ENCODE measurements at regions not wholly inside any gene's neighbourhood (a gene's known extent, or its start where the extent isn't known, plus 50 kb on each side); places are given as distances from the start of the nearest gene placed in this dataset.

DNA sequence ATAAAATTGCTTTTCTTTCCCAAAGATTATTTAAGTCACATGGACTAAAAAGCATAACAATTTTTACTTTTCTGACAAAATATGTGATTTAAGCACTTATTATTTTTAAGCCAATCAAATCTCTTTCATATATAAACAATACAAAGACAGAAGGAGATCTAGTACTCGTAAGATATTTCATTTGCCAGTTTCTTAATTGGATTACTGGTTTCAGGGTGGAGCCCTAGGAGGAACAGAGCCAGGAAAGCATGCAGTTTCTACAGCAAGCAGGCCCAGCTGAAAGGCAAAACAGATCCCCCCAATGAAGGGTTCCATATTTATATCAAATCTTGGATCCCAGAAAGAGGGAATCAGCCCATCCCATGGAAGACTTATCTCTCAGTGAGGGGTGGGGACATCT is 177.0 kb downstream of the KIF18A start:
- Histone ChIP-seq H3K27me3 (ENCODE audit: insufficient read depth) (no peaks in the 10 kb centered on the region), H3K79me2 (replicated peaks; ENCODE audit: insufficient read depth) (no peaks in the 10 kb centered on the region), H3F3A (replicated peaks; ENCODE audit: low read depth) (no peaks in the 10 kb centered on the region), H3K36me3 (ENCODE audit: insufficient read depth) (no peaks in the 10 kb centered on the region), H3K4me2 (no peak overlapping the region), H3K4me1 (ENCODE audit: insufficient read depth) (peaks cover 4% of the 10 kb centered on the region; the same call in 1 of the 2 replicates), H3K9me2 (ENCODE audit: insufficient read depth) (0 out of 2 replicates have a peak, but pooled peaks cover 5% of the 10 kb centered on the region), H3K4me3 (no peak overlapping the region), H3K27ac (ENCODE audit: low read depth) (no peak overlapping the region), H2AFZ (no peak overlapping the region), H4K20me1 (replicated peaks; ENCODE audit: insufficient read depth) (no peaks in the 10 kb centered on the region)
- H3K36me3 Mint-ChIP-seq (ENCODE audit: low read depth), result no peaks in the 10 kb centered on the region
- ATAC-seq, result no peak
- peaks cover 3% of the 10 kb centered on the region; the same call in 2 of the 3 replicates for H3K4me1 Mint-ChIP-seq
- no peaks in the 10 kb centered on the region for H3K27me3 Mint-ChIP-seq (ENCODE audit: insufficient read depth, low read depth, poor library complexity)
- no peak overlapping the region for H3K4me3 Mint-ChIP-seq
- H3K9me3 Mint-ChIP-seq, result no peaks in the 10 kb centered on the region
- TF ChIP-seq EZH2 (IDR thresholded peaks at IDR 0.05; ENCODE audit: low read depth, unreplicated experiment), result no peak
- TF ChIP-seq, protein P1, sequence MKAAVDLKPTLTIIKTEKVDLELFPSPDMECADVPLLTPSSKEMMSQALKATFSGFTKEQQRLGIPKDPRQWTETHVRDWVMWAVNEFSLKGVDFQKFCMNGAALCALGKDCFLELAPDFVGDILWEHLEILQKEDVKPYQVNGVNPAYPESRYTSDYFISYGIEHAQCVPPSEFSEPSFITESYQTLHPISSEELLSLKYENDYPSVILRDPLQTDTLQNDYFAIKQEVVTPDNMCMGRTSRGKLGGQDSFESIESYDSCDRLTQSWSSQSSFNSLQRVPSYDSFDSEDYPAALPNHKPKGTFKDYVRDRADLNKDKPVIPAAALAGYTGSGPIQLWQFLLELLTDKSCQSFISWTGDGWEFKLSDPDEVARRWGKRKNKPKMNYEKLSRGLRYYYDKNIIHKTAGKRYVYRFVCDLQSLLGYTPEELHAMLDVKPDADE (IDR thresholded peaks at IDR 0.05), result no peak
- TF ChIP-seq NANOG (IDR thresholded peaks at IDR 0.05; ENCODE audit: borderline replicate concordance), result no peak
- no peak for TF ChIP-seq STAT1 (IDR thresholded peaks at IDR 0.05; ENCODE audit: unreplicated experiment)
- no peak for TF ChIP-seq JUNB (IDR thresholded peaks at IDR 0.05; ENCODE audit: unreplicated experiment)
- TF ChIP-seq EZH2phosphoT487 (IDR thresholded peaks at IDR 0.05; ENCODE audit: unreplicated experiment), result no peak
- TF ChIP-seq, protein P2, sequence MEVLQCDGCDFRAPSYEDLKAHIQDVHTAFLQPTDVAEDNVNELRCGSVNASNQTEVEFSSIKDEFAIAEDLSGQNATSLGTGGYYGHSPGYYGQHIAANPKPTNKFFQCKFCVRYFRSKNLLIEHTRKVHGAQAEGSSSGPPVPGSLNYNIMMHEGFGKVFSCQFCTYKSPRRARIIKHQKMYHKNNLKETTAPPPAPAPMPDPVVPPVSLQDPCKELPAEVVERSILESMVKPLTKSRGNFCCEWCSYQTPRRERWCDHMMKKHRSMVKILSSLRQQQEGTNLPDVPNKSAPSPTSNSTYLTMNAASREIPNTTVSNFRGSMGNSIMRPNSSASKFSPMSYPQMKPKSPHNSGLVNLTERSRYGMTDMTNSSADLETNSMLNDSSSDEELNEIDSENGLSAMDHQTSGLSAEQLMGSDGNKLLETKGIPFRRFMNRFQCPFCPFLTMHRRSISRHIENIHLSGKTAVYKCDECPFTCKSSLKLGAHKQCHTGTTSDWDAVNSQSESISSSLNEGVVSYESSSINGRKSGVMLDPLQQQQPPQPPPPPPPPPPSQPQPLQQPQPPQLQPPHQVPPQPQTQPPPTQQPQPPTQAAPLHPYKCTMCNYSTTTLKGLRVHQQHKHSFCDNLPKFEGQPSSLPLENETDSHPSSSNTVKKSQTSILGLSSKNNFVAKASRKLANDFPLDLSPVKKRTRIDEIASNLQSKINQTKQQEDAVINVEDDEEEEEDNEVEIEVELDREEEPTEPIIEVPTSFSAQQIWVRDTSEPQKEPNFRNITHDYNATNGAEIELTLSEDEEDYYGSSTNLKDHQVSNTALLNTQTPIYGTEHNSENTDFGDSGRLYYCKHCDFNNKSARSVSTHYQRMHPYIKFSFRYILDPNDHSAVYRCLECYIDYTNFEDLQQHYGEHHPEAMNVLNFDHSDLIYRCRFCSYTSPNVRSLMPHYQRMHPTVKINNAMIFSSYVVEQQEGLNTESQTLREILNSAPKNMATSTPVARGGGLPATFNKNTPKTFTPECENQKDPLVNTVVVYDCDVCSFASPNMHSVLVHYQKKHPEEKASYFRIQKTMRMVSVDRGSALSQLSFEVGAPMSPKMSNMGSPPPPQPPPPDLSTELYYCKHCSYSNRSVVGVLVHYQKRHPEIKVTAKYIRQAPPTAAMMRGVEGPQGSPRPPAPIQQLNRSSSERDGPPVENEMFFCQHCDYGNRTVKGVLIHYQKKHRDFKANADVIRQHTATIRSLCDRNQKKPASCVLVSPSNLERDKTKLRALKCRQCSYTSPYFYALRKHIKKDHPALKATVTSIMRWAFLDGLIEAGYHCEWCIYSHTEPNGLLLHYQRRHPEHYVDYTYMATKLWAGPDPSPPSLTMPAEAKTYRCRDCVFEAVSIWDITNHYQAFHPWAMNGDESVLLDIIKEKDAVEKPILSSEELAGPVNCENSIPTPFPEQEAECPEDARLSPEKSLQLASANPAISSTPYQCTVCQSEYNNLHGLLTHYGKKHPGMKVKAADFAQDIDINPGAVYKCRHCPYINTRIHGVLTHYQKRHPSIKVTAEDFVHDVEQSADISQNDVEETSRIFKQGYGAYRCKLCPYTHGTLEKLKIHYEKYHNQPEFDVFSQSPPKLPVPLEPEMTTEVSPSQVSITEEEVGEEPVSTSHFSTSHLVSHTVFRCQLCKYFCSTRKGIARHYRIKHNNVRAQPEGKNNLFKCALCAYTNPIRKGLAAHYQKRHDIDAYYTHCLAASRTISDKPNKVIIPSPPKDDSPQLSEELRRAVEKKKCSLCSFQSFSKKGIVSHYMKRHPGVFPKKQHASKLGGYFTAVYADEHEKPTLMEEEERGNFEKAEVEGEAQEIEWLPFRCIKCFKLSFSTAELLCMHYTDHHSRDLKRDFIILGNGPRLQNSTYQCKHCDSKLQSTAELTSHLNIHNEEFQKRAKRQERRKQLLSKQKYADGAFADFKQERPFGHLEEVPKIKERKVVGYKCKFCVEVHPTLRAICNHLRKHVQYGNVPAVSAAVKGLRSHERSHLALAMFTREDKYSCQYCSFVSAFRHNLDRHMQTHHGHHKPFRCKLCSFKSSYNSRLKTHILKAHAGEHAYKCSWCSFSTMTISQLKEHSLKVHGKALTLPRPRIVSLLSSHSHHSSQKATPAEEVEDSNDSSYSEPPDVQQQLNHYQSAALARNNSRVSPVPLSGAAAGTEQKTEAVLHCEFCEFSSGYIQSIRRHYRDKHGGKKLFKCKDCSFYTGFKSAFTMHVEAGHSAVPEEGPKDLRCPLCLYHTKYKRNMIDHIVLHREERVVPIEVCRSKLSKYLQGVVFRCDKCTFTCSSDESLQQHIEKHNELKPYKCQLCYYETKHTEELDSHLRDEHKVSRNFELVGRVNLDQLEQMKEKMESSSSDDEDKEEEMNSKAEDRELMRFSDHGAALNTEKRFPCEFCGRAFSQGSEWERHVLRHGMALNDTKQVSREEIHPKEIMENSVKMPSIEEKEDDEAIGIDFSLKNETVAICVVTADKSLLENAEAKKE (CRISPR knock-in tag; IDR thresholded peaks at IDR 0.05), result no peak
- TF ChIP-seq, protein P3, sequence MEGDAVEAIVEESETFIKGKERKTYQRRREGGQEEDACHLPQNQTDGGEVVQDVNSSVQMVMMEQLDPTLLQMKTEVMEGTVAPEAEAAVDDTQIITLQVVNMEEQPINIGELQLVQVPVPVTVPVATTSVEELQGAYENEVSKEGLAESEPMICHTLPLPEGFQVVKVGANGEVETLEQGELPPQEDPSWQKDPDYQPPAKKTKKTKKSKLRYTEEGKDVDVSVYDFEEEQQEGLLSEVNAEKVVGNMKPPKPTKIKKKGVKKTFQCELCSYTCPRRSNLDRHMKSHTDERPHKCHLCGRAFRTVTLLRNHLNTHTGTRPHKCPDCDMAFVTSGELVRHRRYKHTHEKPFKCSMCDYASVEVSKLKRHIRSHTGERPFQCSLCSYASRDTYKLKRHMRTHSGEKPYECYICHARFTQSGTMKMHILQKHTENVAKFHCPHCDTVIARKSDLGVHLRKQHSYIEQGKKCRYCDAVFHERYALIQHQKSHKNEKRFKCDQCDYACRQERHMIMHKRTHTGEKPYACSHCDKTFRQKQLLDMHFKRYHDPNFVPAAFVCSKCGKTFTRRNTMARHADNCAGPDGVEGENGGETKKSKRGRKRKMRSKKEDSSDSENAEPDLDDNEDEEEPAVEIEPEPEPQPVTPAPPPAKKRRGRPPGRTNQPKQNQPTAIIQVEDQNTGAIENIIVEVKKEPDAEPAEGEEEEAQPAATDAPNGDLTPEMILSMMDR (conservative IDR thresholded peaks at IDR 0.05; ENCODE audit: low read depth in 2 of 2), result no peak
- no peak for TF ChIP-seq CREB1 (CRISPR knock-in tag; IDR thresholded peaks at IDR 0.05; ENCODE audit: low read depth)
- no peak overlapping the region for H3K27ac Mint-ChIP-seq
- no peak for DNase-seq (ENCODE audit: low spot score)
